HCT116 (cell line): ENCODE measurements at regions not wholly inside any gene's neighbourhood (a gene's known extent, or its start where the extent isn't known, plus 50 kb on each side); places are given as distances from the start of the nearest gene placed in this dataset.

ENCODE experiments used
- ATAC-seq: fragments of 200-7000 bp; cut with Tn5 transposase; 2 replicates; pipeline ENCODE4 v1.9.1; 2020; ENCODE audit warnings: mild to moderate bottlenecking, moderate library complexity
- BruUV-seq: library from RNA; stranded (reverse); fragments of 400-500 nt; replicated peaks from 2 replicates; lab custom pipeline; 2021; lab: Mats Ljungman, UMichigan
- CTCF ChIA-PET: fragments of 300-600 bp; sonication (Branson Sonifier 250); formaldehyde crosslinking; loops from one replicate; lab custom pipeline; 2021; ENCODE audit warnings: antibody characterized with exemption; lab: Charles Lee
- POLR2A ChIA-PET: fragments of 300-600, 350-600 bp; sonication (Branson Sonifier 250); formaldehyde crosslinking; loops from one replicate; lab custom pipeline; 2021; ENCODE audit warnings: antibody characterized with exemption; lab: Charles Lee
- RAD21 ChIA-PET, 2 experiments: fragments of 300-600 bp; sonication (Branson Sonifier 250); formaldehyde crosslinking; loops; one replicate each; lab custom pipeline; 2023; ENCODE audit warnings: low total read pairs in 2 of 2; ENCODE audit not compliant: uncharacterized antibody in 2 of 2, unreplicated experiment in 2 of 2, low non-redundant PET in 1 of 2; lab: Charles Lee
- DNase-seq: peaks from one replicate; pipeline ENCODE4 v3.0.0-alpha.2; 2010; ENCODE audit warnings: low read depth, low spot score
- H2AFZ ChIP-seq: fragments of 200-600 bp; shearing (Covaris generic), sonication (generic); 2 replicates; pipeline ENCODE4 v1.6.1; 2017; ENCODE audit warnings: low read depth, mixed run types, mixed read lengths, antibody characterized with exemption, low read length; ENCODE audit not compliant: poor library complexity, severe bottlenecking
- H3K27ac ChIP-seq: 2 replicates; pipeline ENCODE4 v1.5.1; 2012; ENCODE audit warnings: low read depth, low read length
- H3K27me3 ChIP-seq: fragments of 200-600 bp; sonication (generic); 2 replicates; pipeline ENCODE4 v1.6.1; 2016; ENCODE audit warnings: mixed run types, low read length, mixed read lengths; ENCODE audit not compliant: insufficient read depth
- H3K36me3 ChIP-seq, 2 experiments: fragments of 200-500 bp in 1 of 2; fragments of 200-600 bp in 1 of 2; sonication (Bioruptor generic) in 1 of 2; sonication (generic) in 1 of 2; 2 replicates each; pipeline versions ENCODE4 v1.5.1 to v1.6.1; 2014 to 2016; ENCODE audit warnings: low read length in 2 of 2, inconsistent platforms in 1 of 2, mixed read lengths in 1 of 2, mixed run types in 1 of 2; ENCODE audit not compliant: insufficient read depth in 2 of 2, control insufficient read depth in 1 of 2
- H3K4me1 ChIP-seq, 2 experiments: fragments of 200-600 bp in 1 of 2; sonication (generic) in 1 of 2; 2 replicates each; pipeline versions ENCODE4 v1.5.1 to v1.6.1; 2012 to 2017; ENCODE audit warnings: low read length in 2 of 2, inconsistent platforms in 1 of 2, mild to moderate bottlenecking in 1 of 2, mixed read lengths in 1 of 2, mixed run types in 1 of 2, moderate library complexity in 1 of 2; ENCODE audit not compliant: insufficient read depth in 2 of 2, control insufficient read depth in 1 of 2
- H3K4me2 ChIP-seq: fragments of 200-600 bp; sonication (generic); 2 replicates; pipeline ENCODE4 v1.6.1; 2017; ENCODE audit warnings: mixed run types, low read length, mixed read lengths
- H3K4me3 ChIP-seq, 2 experiments: fragments of 200-600 bp in 1 of 2; sonication (generic) in 1 of 2; replicated peaks in 1 of 2; 2 replicates each; pipeline ENCODE4 v1.5.1; 2011 to 2016; ENCODE audit warnings: low read length in 2 of 2, control low read depth in 1 of 2, low read depth in 1 of 2, mild to moderate bottlenecking in 1 of 2, mixed read lengths in 1 of 2, mixed run types in 1 of 2
- H3K79me2 ChIP-seq: fragments of 200-600 bp; sonication (generic); 2 replicates; pipeline ENCODE4 v1.6.1; 2017; ENCODE audit warnings: mild to moderate bottlenecking, mixed run types, low read length, moderate library complexity, mixed read lengths; ENCODE audit not compliant: insufficient read depth
- H3K9ac ChIP-seq: fragments of 200-600 bp; sonication (generic); 2 replicates; pipeline ENCODE4 v1.6.1; 2016; ENCODE audit warnings: low read length, mixed read lengths
- H3K9me2 ChIP-seq: fragments of 200-600 bp; sonication (generic), shearing (Covaris generic); 2 replicates; pipeline ENCODE4 v1.6.1; 2017; ENCODE audit warnings: mixed run types, mild to moderate bottlenecking, moderate library complexity; ENCODE audit not compliant: insufficient read depth
- H3K9me3 ChIP-seq, 2 experiments: fragments of 200-500 bp in 1 of 2; fragments of 200-600 bp in 1 of 2; sonication (Bioruptor generic) in 1 of 2; sonication (generic) in 1 of 2; 2 replicates each; pipeline ENCODE4 v1.6.1; 2014 to 2017; ENCODE audit warnings: low read length in 2 of 2, mixed read lengths in 2 of 2, inconsistent platforms in 1 of 2, low read depth in 1 of 2, mild to moderate bottlenecking in 1 of 2, mixed run types in 1 of 2, moderate library complexity in 1 of 2; ENCODE audit not compliant: control insufficient read depth in 1 of 2, insufficient read depth in 1 of 2
- H4K20me1 ChIP-seq: fragments of 200-600 bp; sonication (generic), shearing (Covaris generic); 2 replicates; pipeline ENCODE4 v1.6.1; 2017; ENCODE audit warnings: mixed run types, mild to moderate bottlenecking, moderate library complexity; ENCODE audit not compliant: insufficient read depth
- CEBPB ChIP-seq: IDR thresholded peaks from 2 replicates; pipeline ENCODE4 v1.6.1; 2012; ENCODE audit warnings: low read depth
- ELF1 ChIP-seq: IDR thresholded peaks from 2 replicates; pipeline ENCODE4 v1.6.1; 2012; ENCODE audit warnings: low read depth, borderline replicate concordance
- EZH2 ChIP-seq: fragments of 200-600 bp; sonication (generic); IDR thresholded peaks from 2 replicates; pipeline ENCODE4 v1.6.1; 2017; ENCODE audit warnings: antibody characterized with exemption, mixed run types
- JUND ChIP-seq: IDR thresholded peaks from 2 replicates; pipeline ENCODE4 v1.6.1; 2012
- POLR2A ChIP-seq: IDR thresholded peaks from 2 replicates; pipeline ENCODE4 v1.7.0; 2011; ENCODE audit warnings: borderline replicate concordance; ENCODE audit not compliant: insufficient read depth, insufficient read length; ENCODE audit errors: extremely low read depth
- RAD21 ChIP-seq: IDR thresholded peaks from 2 replicates; pipeline ENCODE4 v1.6.1; 2012; ENCODE audit warnings: low read depth, mild to moderate bottlenecking
- REST ChIP-seq: IDR thresholded peaks from 2 replicates; pipeline ENCODE4 v1.6.1; 2012; ENCODE audit warnings: low read depth
- SRF ChIP-seq: IDR thresholded peaks from 2 replicates; pipeline ENCODE4 v1.6.1; 2012; ENCODE audit warnings: low read depth
- TCF7L2 ChIP-seq: IDR thresholded peaks from 2 replicates; pipeline ENCODE4 v1.7.0; 2011; ENCODE audit warnings: borderline replicate concordance, inconsistent platforms; ENCODE audit not compliant: insufficient read depth, insufficient read length; ENCODE audit errors: extremely low read depth
- YY1 ChIP-seq: IDR thresholded peaks from 2 replicates; pipeline ENCODE4 v1.6.1; 2011; ENCODE audit warnings: low read length, low read depth, moderate library complexity, mild to moderate bottlenecking; ENCODE audit not compliant: insufficient replicate concordance; ENCODE audit errors: extremely low read depth
- ZFX ChIP-seq: fragments of 450-650 bp; IDR thresholded peaks from 2 replicates; pipeline ENCODE4 v1.6.1; 2017
- ZNF274 ChIP-seq: fragments of 200-500 bp; sonication (Bioruptor generic); IDR thresholded peaks from 2 replicates; pipeline ENCODE4 v1.6.1; 2014; ENCODE audit warnings: mild to moderate bottlenecking, low read depth, low read length, inconsistent platforms
- intact Hi-C: fragments of 100-400 bp; cut with micrococcal nuclease; formaldehyde crosslinking; loops from 2 replicates; pipeline ENCODE4 v1.10.0; 2022
- TF ChIP-seq, protein P1 (sequence below), 3 experiments: fragments of 200-600 bp in 1 of 3; sonication (generic) in 1 of 3; IDR thresholded peaks in 2 of 3; conservative IDR thresholded peaks in 1 of 3; 2 replicates each; pipeline ENCODE4 v1.5.1; 2012 to 2017; ENCODE audit warnings: low read depth in 2 of 3, low read length in 2 of 3, antibody characterized with exemption in 1 of 3, borderline replicate concordance in 1 of 3, control low read depth in 1 of 3, mild to moderate bottlenecking in 1 of 3, mixed read lengths in 1 of 3, mixed run types in 1 of 3, moderate library complexity in 1 of 3; ENCODE audit not compliant: insufficient read depth in 1 of 3
- TF ChIP-seq, protein P2 (sequence below): IDR thresholded peaks from 2 replicates; pipeline ENCODE4 v1.6.1; 2011; ENCODE audit warnings: mild to moderate bottlenecking, low read length, moderate library complexity; ENCODE audit not compliant: insufficient replicate concordance; ENCODE audit errors: extremely low read depth
- TF ChIP-seq, protein P3 (sequence below): IDR thresholded peaks from 2 replicates; pipeline ENCODE4 v1.6.1; 2012

DNA sequence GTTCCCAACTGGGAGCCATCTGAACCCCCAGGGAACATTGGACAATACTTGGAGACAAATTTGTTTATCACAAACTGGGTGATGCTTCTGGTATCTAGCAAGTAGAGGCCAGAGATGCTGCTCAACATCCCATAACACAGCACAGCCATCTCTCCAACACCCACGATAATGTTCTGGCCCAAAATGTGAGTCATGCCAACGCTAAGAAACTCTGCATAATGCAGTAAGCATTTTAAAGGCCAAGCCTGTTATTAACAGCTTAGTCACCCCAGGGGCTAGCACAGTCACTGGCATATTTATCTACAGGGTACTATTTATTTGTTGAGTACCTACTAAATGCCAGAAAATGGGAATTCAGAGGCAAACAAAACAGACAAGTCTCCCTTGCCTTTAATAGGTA, 873.1 kb upstream of the TMEM132C start:
- ATAC-seq, result no peak
- intact Hi-C loops, result no loop called here

More for the DNA sequence above, 873.1 kb upstream of the TMEM132C start:
- no peaks in the 10 kb centered on the region for H4K20me1 ChIP-seq
- H3K4me2 ChIP-seq, result no peak overlapping the region
- POLR2A ChIA-PET, result no interaction called here
- H3K9me3 ChIP-seq, result no peaks in the 10 kb centered on the region
- no peaks in the 10 kb centered on the region for H3K9me2 ChIP-seq
- DNase-seq, result no peak
- TF ChIP-seq ZFX (no peak), JUND (no peak), YY1 (no peak), EZH2 (no peak), POLR2A (no peak), ZNF274 (no peak), TCF7L2 (no peak), RAD21 (no peak), ELF1 (no peak), CEBPB (no peak), SRF (no peak), REST (no peak)
- TF ChIP-seq, protein P1, sequence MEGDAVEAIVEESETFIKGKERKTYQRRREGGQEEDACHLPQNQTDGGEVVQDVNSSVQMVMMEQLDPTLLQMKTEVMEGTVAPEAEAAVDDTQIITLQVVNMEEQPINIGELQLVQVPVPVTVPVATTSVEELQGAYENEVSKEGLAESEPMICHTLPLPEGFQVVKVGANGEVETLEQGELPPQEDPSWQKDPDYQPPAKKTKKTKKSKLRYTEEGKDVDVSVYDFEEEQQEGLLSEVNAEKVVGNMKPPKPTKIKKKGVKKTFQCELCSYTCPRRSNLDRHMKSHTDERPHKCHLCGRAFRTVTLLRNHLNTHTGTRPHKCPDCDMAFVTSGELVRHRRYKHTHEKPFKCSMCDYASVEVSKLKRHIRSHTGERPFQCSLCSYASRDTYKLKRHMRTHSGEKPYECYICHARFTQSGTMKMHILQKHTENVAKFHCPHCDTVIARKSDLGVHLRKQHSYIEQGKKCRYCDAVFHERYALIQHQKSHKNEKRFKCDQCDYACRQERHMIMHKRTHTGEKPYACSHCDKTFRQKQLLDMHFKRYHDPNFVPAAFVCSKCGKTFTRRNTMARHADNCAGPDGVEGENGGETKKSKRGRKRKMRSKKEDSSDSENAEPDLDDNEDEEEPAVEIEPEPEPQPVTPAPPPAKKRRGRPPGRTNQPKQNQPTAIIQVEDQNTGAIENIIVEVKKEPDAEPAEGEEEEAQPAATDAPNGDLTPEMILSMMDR (IDR thresholded peaks at IDR 0.05 in 2 of 3, conservative IDR thresholded peaks at IDR 0.05 in 1 of 3; ENCODE audit: borderline replicate concordance in 1 of 3, insufficient read depth in 1 of 3, low read depth in 2 of 3, low read length in 2 of 3), result no peak
- TF ChIP-seq, protein P2, sequence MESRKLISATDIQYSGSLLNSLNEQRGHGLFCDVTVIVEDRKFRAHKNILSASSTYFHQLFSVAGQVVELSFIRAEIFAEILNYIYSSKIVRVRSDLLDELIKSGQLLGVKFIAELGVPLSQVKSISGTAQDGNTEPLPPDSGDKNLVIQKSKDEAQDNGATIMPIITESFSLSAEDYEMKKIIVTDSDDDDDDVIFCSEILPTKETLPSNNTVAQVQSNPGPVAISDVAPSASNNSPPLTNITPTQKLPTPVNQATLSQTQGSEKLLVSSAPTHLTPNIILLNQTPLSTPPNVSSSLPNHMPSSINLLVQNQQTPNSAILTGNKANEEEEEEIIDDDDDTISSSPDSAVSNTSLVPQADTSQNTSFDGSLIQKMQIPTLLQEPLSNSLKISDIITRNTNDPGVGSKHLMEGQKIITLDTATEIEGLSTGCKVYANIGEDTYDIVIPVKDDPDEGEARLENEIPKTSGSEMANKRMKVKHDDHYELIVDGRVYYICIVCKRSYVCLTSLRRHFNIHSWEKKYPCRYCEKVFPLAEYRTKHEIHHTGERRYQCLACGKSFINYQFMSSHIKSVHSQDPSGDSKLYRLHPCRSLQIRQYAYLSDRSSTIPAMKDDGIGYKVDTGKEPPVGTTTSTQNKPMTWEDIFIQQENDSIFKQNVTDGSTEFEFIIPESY, result no peak
- TF ChIP-seq, protein P3, sequence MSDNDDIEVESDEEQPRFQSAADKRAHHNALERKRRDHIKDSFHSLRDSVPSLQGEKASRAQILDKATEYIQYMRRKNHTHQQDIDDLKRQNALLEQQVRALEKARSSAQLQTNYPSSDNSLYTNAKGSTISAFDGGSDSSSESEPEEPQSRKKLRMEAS, result no peak
- CTCF ChIA-PET, result no interaction called here
- H3K4me3 ChIP-seq, result no peak overlapping the region
- H3K9ac ChIP-seq, result no peak overlapping the region
- BruUV-seq, result no TSS peak
- no peaks in the 10 kb centered on the region for H3K79me2 ChIP-seq
- no peak overlapping the region for H2AFZ ChIP-seq
- H3K27ac ChIP-seq, result no peak overlapping the region
- RAD21 ChIA-PET, result no interaction called here
- H3K4me1 ChIP-seq, result no peaks in the 10 kb centered on the region
- H3K36me3 ChIP-seq, result no peaks in the 10 kb centered on the region
- no peaks in the 10 kb centered on the region; the same call in 1 of the 2 replicates for H3K27me3 ChIP-seq
